Superior temporal gyrus (tissue), 1 donor: ENCODE measurements at regions not wholly inside any gene's neighbourhood (a gene's known extent, or its start where the extent isn't known, plus 50 kb on each side); places are given as distances from the start of the nearest gene placed in this dataset.
"Not testable (repeated sequence)": the region's sequence is repeated elsewhere in the genome, so short reads cannot be mapped to it uniquely, and the experiment has no call there.

ENCODE experiments used
- DNase-seq: peaks from one replicate; pipeline ENCODE4 v3.0.0-alpha.2; 2016; ENCODE audit errors: extremely low spot score

GRCh38 chr2:200102971-200103370, 147.6 kb downstream of the MAIP1 start:
- DNase-seq, result no peak

DNA sequence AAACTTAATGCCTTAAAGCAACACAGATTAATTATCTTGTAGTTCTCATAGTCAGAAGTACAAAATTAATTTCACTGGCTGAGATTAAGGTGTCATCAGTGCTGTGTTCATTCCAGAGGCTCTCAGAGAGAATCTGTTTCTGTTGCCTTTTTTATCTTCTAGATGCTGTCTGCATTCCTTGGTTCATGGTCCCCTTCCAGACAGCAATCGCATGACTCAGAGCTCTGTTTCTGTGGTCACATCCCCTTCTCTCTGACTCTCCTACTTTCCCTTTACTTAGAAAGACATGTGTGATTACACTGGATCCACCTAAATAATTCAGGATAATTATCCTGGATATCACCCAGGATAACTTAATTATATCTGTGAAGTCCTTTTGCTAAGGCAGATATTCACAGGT, 148.6 kb downstream of the MAIP1 start:
- DNase-seq, result no peak

DNA sequence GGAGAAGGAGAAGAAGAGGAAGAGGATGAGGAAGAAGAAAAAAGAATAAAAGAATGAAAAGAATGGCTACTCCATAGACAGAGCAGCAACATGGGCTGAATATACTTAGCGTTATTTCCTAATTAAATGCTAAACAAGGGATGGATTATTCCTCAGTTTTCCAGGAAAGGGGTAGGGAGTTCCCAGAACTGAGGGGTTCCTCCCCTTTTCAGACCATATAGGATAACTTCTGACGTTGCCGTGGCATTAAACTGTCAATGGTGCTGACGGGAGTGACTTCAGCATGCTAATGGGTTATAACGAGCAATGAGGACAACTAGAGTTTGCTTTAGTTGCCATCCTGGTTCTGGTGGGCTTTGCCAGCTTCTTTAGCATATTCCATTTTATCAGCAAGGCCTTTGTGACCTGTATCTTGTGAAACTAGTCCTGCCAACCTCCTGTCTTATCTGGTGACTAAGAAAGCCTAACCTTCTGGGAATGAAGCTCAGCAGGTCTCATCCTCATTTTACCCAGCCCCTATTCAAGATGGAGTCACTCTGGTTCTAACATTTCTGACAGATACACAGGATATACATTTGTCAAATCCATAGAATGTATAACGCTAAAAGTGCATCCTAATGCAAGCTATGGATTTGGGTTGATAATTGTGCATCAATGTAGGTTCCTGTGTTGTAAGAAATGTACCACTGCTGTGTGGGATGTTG, 152.3 kb downstream of the MAIP1 start:
- no peak for DNase-seq

GRCh38 chr2:200109421-200109820, 154.0 kb downstream of the MAIP1 start:
- no peak for DNase-seq

DNA sequence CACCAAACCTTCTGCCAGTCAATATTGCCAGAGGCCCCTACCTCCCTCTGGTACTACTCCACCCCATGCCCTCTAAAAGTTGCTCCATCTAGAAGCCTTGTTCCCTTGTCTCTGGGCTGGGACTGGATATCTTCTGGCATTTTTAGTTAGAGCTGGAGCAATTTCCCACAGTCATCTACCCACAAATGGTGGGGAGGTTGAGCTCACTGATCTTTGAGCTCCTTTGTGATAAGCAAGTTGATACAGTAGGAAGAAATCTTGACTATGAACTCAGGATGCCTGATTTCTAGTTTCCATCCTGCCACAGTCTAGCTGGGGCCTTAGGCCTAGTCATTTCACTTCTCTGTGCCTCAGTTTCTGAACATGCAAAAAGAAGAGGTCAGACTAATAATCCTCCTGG, 155.0 kb downstream of the MAIP1 start:
- no peak for DNase-seq

DNA sequence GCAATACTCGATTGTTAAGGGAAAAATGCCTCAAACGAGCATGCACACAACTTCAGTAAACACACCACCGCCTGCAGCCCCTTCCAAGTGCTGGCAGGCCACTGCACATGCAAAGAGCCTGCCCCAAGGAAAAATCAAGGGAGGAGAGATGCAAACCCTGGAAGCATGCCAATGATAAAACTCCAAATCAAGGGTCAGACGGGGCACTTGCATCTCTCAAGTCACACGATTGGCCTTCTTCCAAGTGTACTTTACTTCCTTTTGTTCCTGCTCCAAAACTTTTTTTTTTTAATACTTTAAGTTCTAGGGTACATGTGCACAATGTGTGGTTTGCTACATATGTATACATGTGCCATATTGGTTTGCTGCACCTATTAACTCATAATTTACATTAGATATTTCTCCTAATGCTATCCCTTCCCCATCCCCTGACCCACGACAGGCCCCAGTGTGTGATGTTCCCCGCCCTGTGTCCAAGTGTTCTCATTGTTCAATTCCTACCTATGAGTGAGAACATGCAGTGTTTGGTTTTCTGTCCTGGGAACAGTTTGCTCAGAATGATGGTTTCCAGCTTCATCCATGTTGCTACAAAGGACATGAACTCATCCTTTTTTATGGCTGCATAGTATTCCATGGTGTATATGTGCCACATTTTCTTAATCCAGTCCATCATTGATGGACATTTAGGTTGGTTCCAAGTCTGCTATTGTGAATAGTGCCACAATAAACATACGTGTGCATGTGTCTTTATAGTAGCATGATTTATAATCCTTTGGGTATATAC, 157.8 kb downstream of the MAIP1 start:
- DNase-seq, result not testable (repeated sequence)

DNA sequence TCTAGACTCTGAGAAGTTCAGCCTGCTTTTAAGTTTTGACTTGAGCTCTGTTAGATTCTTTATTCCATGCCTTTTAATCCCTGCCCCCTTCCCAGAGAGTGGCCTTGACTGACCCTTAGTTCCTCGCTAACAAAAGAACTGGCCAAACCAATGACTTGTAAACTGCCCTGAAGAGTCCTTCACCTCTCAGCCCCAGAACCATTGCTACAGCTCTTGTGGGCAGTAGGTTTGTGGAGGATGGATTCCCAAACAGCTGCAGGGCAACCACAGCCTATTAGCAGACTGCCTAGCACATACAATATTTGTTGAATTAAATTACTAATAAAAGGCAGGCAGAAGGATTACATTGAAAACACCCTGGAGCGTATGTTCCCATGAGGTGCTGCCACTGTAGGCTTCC, 163.9 kb downstream of the MAIP1 start:
- DNase-seq, result no peak

GRCh38 chr2:200121931-200122330, 166.5 kb downstream of the MAIP1 start:
- no peak for DNase-seq

DNA sequence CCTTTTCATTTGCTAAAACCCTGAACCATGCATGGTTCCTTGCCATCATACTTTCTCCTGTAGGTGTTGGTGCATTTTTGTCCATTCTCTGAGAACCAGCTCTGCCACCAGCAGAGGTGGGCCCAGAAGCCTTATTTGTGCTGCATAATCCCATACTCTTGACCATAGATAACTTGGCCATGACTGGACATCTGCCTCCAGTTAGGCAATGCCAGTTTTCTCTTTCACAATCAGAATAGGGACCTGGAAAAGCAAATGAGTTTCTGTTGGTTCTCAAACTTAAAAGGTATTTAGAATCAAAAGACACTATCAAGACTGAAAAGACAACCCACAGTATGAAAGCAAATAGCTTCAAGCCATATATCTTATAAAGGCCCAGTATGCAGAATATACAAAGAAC, 167.3 kb downstream of the MAIP1 start:
- DNase-seq, result no peak

- DNase-seq, result not testable (repeated sequence)
Observed at GRCh38 chr2:200124665-200125368, 169.4 kb downstream of the MAIP1 start.

GRCh38 chr2:200125444-200126284, 170.3 kb downstream of the MAIP1 start:
- DNase-seq, result no peak

GRCh38 chr2:200126285-200126670, 170.9 kb downstream of the MAIP1 start:
- not testable (repeated sequence) for DNase-seq

DNA sequence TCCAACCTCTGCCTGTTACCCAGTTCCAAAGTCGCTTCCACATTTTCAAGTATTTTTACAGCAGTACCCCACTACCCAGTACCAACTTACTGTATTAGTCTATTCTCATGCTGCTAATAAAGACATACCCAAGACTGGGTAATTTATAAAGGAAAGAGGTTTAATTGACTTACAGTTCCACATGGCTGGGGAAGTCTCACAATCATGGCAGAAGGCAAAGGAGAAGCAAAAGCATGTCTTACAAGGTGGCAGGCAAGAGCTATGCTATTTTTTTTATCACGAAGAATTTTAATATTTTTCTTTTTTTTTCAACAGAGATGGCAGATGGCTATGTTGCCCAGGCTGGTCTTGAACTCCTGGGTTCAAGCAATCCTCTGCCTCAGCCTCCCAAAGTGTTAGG, 171.3 kb downstream of the MAIP1 start:
- DNase-seq, result not testable (repeated sequence)

GRCh38 chr2:200127848-200128247, 172.5 kb downstream of the MAIP1 start:
- no peak for DNase-seq

DNA sequence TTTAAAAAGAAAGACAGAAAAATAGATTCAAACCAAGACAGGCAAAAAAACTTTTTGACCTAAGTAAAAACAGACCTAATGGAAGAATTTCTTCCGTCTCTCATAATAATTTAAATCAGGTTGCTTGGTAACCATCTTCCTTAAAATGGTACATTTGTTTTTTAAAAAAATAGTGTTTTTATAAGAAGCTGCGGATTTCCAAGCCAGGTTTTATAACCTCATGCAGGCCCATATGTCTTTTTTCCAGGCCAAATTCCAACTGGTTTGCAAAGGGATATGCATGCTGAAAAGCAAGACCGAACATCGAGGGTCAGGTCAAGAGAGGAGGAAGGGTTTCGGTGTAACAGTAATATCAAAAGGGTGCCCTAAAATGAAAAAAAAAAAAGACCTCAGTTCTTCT, 172.9 kb downstream of the MAIP1 start:
- DNase-seq, result no peak

DNA sequence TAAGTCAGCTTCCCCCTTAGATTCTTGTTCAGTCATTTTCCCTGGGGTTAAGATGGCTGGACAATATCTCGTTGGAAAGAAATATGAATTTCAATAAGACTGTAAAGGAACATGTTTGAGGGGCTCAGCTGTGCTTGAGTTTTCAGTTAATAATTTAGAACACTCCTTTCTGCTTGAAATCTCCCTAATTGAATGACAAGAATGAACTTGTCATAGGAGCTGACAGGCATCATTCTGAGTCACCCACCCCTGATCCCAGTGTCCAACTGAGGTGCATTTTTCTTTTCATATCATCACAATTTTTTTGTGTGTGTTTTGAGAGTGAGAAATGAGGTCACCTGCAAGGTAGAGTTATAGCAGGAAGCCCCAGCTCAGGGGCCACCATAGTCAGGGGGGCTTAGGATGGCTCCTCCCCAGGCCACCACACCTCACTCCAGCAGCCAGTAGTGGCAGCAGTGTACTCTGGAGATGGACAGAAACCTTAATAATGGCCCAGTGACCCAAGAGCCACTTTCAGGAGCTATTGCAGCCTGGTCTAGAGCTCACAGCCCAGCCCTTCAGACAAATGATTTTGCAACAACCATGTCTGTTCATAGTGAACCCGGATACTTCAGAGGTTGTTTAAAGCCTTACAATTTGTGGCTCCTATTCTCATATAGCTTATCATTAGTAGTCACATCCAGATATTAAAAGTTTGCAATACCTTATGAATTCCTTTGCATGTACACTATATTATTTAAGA, 174.5 kb downstream of the MAIP1 start:
- DNase-seq, result no peak

DNA sequence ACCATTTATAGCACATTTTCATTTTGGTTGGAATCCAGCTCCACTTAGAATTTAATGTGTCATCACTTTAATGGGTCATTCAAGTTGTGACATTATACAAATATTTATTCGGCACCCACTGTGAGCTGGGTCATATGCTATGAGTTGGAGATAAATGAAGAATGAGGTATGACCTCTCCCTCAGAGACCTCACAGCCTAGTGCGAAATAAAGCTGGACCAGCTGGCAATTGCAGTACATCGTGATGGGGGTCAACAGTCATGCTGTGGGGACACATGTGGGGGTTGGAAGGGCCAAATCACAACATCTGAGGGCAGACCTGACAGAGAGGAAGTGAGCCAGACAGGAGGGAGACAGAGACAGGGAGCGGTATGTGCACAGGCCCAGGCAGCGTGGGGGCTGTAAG, 175.4 kb downstream of the MAIP1 start:
- DNase-seq, result no peak

GRCh38 chr2:200131307-200131706, 175.2 kb upstream of the SPATS2L start:
- DNase-seq, result no peak

- no peak for DNase-seq
Observed at GRCh38 chr2:200135082-200135481, 171.4 kb upstream of the SPATS2L start.

- no peak for DNase-seq
Observed at GRCh38 chr2:200136655-200137054, 169.8 kb upstream of the SPATS2L start.

GRCh38 chr2:200137271-200137670, 169.2 kb upstream of the SPATS2L start:
- no peak for DNase-seq
